HG03457 (cell line): ENCODE measurements at regions not wholly inside any gene's neighbourhood (a gene's known extent, or its start where the extent isn't known, plus 50 kb on each side); places are given as distances from the start of the nearest gene placed in this dataset.
"Not testable (repeated sequence)": the region's sequence is repeated elsewhere in the genome, so short reads cannot be mapped to it uniquely, and the experiment has no call there.

Experiments
- ATAC-seq: cut with Tn5 transposase; IDR thresholded peaks from one replicate; pipeline ENCODE4 v1.9.1; 2021; ENCODE audit warnings: moderate number of reproducible peaks; ENCODE audit not compliant: unreplicated experiment

- ATAC-seq = no peak
Measured at GRCh38 chr5:113719549-113719948, 206.1 kb downstream of the YTHDC2 start.

GRCh38 chr5:113721171-113721570 lies 207.7 kb downstream of the YTHDC2 start:
- no peak for ATAC-seq

- no peak for ATAC-seq
Measured at GRCh38 chr5:113723021-113723420, 209.5 kb downstream of the YTHDC2 start.

- ATAC-seq = no peak
Measured at GRCh38 chr5:113735751-113736150, 222.3 kb downstream of the YTHDC2 start.

GRCh38 chr5:113742176-113742575 lies 228.7 kb downstream of the YTHDC2 start:
- ATAC-seq = no peak

- no peak for ATAC-seq
Measured at GRCh38 chr5:113742639-113743038, 229.1 kb downstream of the YTHDC2 start.

- ATAC-seq = no peak
Measured at GRCh38 chr5:113748403-113748802, 234.9 kb downstream of the YTHDC2 start.

- ATAC-seq = no peak
Measured at GRCh38 chr5:113749334-113749733, 235.8 kb downstream of the YTHDC2 start.

- ATAC-seq = not testable (repeated sequence)
Measured at GRCh38 chr5:113753182-113753581, 239.7 kb downstream of the YTHDC2 start.

- no peak for ATAC-seq
Measured at GRCh38 chr5:113755516-113755915, 242.0 kb downstream of the YTHDC2 start.

- no peak for ATAC-seq
Measured at GRCh38 chr5:113757508-113757907, 244.0 kb downstream of the YTHDC2 start.

- no peak for ATAC-seq
Measured at GRCh38 chr5:113759505-113759904, 246.0 kb downstream of the YTHDC2 start.

GRCh38 chr5:113760486-113760885 lies 247.0 kb downstream of the YTHDC2 start:
- ATAC-seq = no peak

GRCh38 chr5:113761594-113761993 lies 248.1 kb downstream of the YTHDC2 start:
- no peak for ATAC-seq

- ATAC-seq = no peak
Measured at GRCh38 chr5:113764382-113764781, 250.9 kb downstream of the YTHDC2 start.

GRCh38 chr5:113766827-113767226 lies 253.3 kb downstream of the YTHDC2 start:
- ATAC-seq = not testable (repeated sequence)

- no peak for ATAC-seq
Measured at GRCh38 chr5:113770648-113771047, 257.2 kb downstream of the YTHDC2 start.

- ATAC-seq = peak; percentile 75
Measured at GRCh38 chr5:113771483-113771882, 258.0 kb downstream of the YTHDC2 start.

GRCh38 chr5:113776168-113776567 lies 262.7 kb downstream of the YTHDC2 start:
- ATAC-seq = no peak

GRCh38 chr5:113776832-113777525 lies 263.5 kb downstream of the YTHDC2 start:
- no peak for ATAC-seq

- ATAC-seq = no peak
Measured at GRCh38 chr5:113778147-113778546, 264.7 kb downstream of the YTHDC2 start.

GRCh38 chr5:113788141-113788655 lies 274.7 kb downstream of the YTHDC2 start:
- no peak for ATAC-seq

- ATAC-seq = no peak
Measured at GRCh38 chr5:113789769-113790168, 276.3 kb downstream of the YTHDC2 start.
